GM10266 (cell line): ENCODE measurements at regions not wholly inside any gene's neighbourhood (a gene's known extent, or its start where the extent isn't known, plus 50 kb on each side); places are given as distances from the start of the nearest gene placed in this dataset.

Experiments used
- DNase-seq: peaks from one replicate; pipeline ENCODE4 v3.0.0; 2012; ENCODE audit errors: extremely low spot score
- CTCF ChIP-seq: IDR thresholded peaks from 2 replicates; pipeline ENCODE4 v1.5.1; 2012; ENCODE audit warnings: mild to moderate bottlenecking, low read depth; ENCODE audit not compliant: control insufficient read depth, insufficient read depth; ENCODE audit errors: missing control alignments

- no peak for TF ChIP-seq CTCF
- DNase-seq = no peak
Measured at GRCh38 chr1:73778471-73778870, 419.5 kb downstream of the LRRIQ3 start.

- DNase-seq = no peak
- TF ChIP-seq CTCF = no peak
Measured at GRCh38 chr1:73775896-73776295, 422.1 kb downstream of the LRRIQ3 start.

- DNase-seq = no peak
- TF ChIP-seq CTCF = no peak
Measured at GRCh38 chr1:73772941-73773340, 425.0 kb downstream of the LRRIQ3 start.

GRCh38 chr1:73771396-73771795, 426.6 kb downstream of the LRRIQ3 start:
- no peak for TF ChIP-seq CTCF
- DNase-seq = no peak

- DNase-seq = no peak
Measured at GRCh38 chr1:73770109-73770905, 427.7 kb downstream of the LRRIQ3 start.

GRCh38 chr1:73766786-73767348, 431.1 kb downstream of the LRRIQ3 start:
- TF ChIP-seq CTCF = no peak
- no peak for DNase-seq

More at GRCh38 chr1:73770109-73770905, 427.7 kb downstream of the LRRIQ3 start:
- no peak for TF ChIP-seq CTCF
